ENCODE measurements at regions not wholly inside any gene's neighbourhood (a gene's known extent, or its start where the extent isn't known, plus 50 kb on each side); places are given as distances from the start of the nearest gene placed in this dataset.

GRCh38 chr2:120906914-120907313, 171.2 kb downstream of the GLI2 start:
- no peak for DNase-seq (ENCODE audit: low spot score in 2 of 2, unreplicated experiment in 2 of 2)
- Mint-ChIP-seq H3K9me3 (no peaks in the 10 kb centered on the region), H3K27ac (no peak overlapping the region), H3K4me3 (no peak overlapping the region), H3K4me1 (peaks cover 42% of the 10 kb centered on the region), H3K27me3 (ENCODE audit: low read depth) (no peaks in the 10 kb centered on the region), H3K36me3 (peaks cover 12% of the 10 kb centered on the region)
- no peak for TF ChIP-seq CTCF (IDR thresholded peaks at IDR 0.05; ENCODE audit: unreplicated experiment)

GRCh38 chr2:120907822-120908221, 172.2 kb downstream of the GLI2 start:
- no peak for TF ChIP-seq CTCF (IDR thresholded peaks at IDR 0.05; ENCODE audit: unreplicated experiment)
- peaks cover 43% of the 10 kb centered on the region for H3K4me1 Mint-ChIP-seq
- no peaks in the 10 kb centered on the region for H3K27me3 Mint-ChIP-seq (ENCODE audit: low read depth)
- H3K9me3 Mint-ChIP-seq: no peaks in the 10 kb centered on the region
- H3K27ac Mint-ChIP-seq: no peak overlapping the region
- peaks cover 12% of the 10 kb centered on the region for H3K36me3 Mint-ChIP-seq
- H3K4me3 Mint-ChIP-seq: no peak overlapping the region
- no peak for DNase-seq (ENCODE audit: low spot score in 2 of 2, unreplicated experiment in 2 of 2)

DNA sequence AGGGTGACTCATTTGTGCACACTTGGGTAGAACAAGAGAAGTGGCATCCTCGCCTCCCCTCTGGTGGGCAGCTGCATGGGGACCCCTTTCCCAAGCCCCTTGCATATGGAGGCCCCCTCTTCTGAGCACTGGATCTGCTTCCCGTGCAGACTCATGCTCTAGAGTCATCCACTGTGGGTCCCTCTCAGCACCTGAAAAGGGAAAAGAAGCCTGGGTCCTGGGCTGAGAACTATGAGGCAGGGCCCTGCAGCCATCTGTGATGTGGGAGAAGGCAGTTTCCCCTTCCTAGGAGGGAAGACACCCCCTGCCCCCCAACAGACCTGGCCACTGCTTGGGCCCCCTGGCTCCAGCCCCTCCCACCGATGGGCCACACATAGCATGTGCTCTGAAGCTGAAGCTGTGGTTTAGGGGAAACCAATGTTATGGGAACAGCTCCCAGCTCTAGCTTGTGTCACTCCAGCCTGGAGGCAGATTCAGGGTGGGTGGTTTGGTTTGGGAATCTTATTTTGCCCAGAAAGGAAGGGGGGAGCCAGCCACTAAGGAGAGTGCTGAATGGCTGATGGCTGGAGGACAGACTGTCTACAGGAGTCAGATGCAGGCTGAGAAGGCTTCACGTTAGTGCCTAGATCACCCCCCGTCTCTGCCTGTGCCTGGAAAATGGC, 172.8 kb downstream of the GLI2 start:
- peaks cover 12% of the 10 kb centered on the region for H3K36me3 Mint-ChIP-seq
- H3K4me3 Mint-ChIP-seq: no peak overlapping the region
- no peak for DNase-seq (ENCODE audit: low spot score in 2 of 2, unreplicated experiment in 2 of 2)
- TF ChIP-seq CTCF (IDR thresholded peaks at IDR 0.05; ENCODE audit: unreplicated experiment): no peak
- H3K27ac Mint-ChIP-seq: no peak overlapping the region
- no peaks in the 10 kb centered on the region for H3K27me3 Mint-ChIP-seq (ENCODE audit: low read depth)
- H3K4me1 Mint-ChIP-seq: peaks cover 44% of the 10 kb centered on the region
- no peaks in the 10 kb centered on the region for H3K9me3 Mint-ChIP-seq

DNA sequence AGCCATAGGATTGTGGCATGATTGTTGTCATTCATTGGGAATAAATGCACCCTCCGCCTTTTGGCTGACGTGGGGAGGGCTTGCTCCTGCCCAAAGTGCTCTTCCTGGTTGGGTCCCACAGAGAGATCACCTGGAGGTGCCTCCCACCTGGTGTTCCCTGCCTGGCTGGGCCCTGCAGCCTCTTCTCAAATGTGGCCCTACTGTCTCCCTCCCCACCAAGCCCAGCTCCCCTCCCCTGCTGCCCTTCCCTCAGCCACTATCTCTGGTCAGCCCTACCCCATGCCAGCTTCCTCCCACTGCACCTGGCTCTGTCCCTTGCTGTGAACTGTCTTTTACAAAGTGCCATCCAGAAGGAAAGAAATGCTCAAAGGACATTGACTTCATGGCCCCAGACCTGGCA, 173.4 kb downstream of the GLI2 start:
- H3K4me3 Mint-ChIP-seq: no peak overlapping the region
- no peaks in the 10 kb centered on the region for H3K27me3 Mint-ChIP-seq (ENCODE audit: low read depth)
- DNase-seq (ENCODE audit: low spot score in 2 of 2, unreplicated experiment in 2 of 2): no peak
- H3K36me3 Mint-ChIP-seq: peaks cover 12% of the 10 kb centered on the region
- no peaks in the 10 kb centered on the region for H3K9me3 Mint-ChIP-seq
- H3K27ac Mint-ChIP-seq: no peak overlapping the region
- peaks cover 40% of the 10 kb centered on the region for H3K4me1 Mint-ChIP-seq
- TF ChIP-seq CTCF (IDR thresholded peaks at IDR 0.05; ENCODE audit: unreplicated experiment): no peak

DNA sequence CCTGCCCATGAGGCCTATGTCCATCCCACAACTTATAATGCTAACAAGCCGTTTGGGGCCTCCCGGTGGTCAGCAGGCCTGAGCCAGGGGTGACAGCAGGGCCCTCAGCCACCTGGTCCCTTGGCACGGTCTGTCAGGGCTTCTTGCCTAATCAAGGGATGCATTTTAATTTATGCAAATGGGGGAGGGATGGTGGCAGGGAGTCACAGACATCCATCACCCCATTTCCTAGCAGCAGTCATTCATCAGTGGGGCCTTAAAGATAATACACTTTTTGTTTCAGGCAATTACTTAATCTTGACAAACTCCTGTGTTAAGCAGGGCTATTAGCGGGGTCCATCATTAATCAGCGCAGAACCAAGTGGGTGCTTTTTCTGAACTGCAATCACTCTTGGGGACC, 174.5 kb downstream of the GLI2 start:
- H3K4me3 Mint-ChIP-seq: no peak overlapping the region
- peaks cover 12% of the 10 kb centered on the region for H3K36me3 Mint-ChIP-seq
- H3K27ac Mint-ChIP-seq: no peak overlapping the region
- H3K9me3 Mint-ChIP-seq: no peaks in the 10 kb centered on the region
- peaks cover 40% of the 10 kb centered on the region for H3K4me1 Mint-ChIP-seq
- TF ChIP-seq CTCF (IDR thresholded peaks at IDR 0.05; ENCODE audit: unreplicated experiment): no peak
- DNase-seq (ENCODE audit: low spot score in 2 of 2, unreplicated experiment in 2 of 2): no peak
- no peaks in the 10 kb centered on the region for H3K27me3 Mint-ChIP-seq (ENCODE audit: low read depth)
